ENCODE measurements at regions not wholly inside any gene's neighbourhood (a gene's known extent, or its start where the extent isn't known, plus 50 kb on each side); places are given as distances from the start of the nearest gene placed in this dataset.

DNA sequence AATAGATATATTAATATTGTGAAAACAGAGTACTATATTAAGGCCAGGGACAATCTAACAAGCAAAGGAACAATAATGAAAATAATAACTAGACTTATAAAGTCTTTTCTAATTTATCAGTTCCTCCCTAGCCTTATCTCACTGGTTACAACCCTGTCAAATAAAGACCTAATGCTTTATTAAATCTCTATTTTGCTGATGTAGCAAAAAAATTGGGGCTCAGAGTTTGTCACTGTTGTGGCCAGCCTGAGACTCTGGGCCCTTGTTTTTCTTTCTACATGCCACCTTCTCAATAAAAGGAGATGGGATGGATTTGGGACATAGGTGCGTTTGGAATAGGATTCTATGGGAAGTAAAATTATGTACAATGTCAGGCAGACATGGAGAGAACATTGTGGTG is 937.0 kb downstream of the IGSF11 start:
- TF ChIP-seq, protein P1, sequence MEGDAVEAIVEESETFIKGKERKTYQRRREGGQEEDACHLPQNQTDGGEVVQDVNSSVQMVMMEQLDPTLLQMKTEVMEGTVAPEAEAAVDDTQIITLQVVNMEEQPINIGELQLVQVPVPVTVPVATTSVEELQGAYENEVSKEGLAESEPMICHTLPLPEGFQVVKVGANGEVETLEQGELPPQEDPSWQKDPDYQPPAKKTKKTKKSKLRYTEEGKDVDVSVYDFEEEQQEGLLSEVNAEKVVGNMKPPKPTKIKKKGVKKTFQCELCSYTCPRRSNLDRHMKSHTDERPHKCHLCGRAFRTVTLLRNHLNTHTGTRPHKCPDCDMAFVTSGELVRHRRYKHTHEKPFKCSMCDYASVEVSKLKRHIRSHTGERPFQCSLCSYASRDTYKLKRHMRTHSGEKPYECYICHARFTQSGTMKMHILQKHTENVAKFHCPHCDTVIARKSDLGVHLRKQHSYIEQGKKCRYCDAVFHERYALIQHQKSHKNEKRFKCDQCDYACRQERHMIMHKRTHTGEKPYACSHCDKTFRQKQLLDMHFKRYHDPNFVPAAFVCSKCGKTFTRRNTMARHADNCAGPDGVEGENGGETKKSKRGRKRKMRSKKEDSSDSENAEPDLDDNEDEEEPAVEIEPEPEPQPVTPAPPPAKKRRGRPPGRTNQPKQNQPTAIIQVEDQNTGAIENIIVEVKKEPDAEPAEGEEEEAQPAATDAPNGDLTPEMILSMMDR (IDR thresholded peaks at IDR 0.05): no peak
- TF ChIP-seq POLR2A (IDR thresholded peaks at IDR 0.05): no peak
